Gastrocnemius medialis (tissue), 4 donors: ENCODE measurements at regions not wholly inside any gene's neighbourhood (a gene's known extent, or its start where the extent isn't known, plus 50 kb on each side); places are given as distances from the start of the nearest gene placed in this dataset.
"Not testable (repeated sequence)": the region's sequence is repeated elsewhere in the genome, so short reads cannot be mapped to it uniquely, and the experiment has no call there.

Experiments used
- ATAC-seq, 2 donors: fragments of 150-250 bp; one replicate each; pipeline ENCODE4 v1.9.1; 2016
- DNase-seq, 2 donors: peaks; one replicate each; pipeline ENCODE4 v3.0.0-alpha.2; 2019
- H3K27ac ChIP-seq, 4 donors: fragments of 200-600 bp; sonication (generic); 1 replicate in 1 of 4; 2 replicates in 3 of 4; pipeline ENCODE4 v1.5.1; 2016 to 2018; ENCODE audit warnings: mild to moderate bottlenecking in 2 of 4, moderate library complexity in 1 of 4
- H3K27me3 ChIP-seq, 3 donors: fragments of 200-600 bp; sonication (generic) in 2 of 3; 1 replicate in 1 of 3; 2 replicates in 2 of 3; pipeline versions ENCODE4 v1.5.1 to v1.6.0; 2016 to 2019; ENCODE audit warnings: mild to moderate bottlenecking in 1 of 3, moderate library complexity in 1 of 3
- H3K36me3 ChIP-seq, 2 donors: fragments of 200-600 bp; sonication (generic) in 1 of 2; one replicate each; pipeline ENCODE4 v1.5.1; 2017 to 2018
- H3K4me1 ChIP-seq, 2 donors: fragments of 200-600 bp; sonication (generic) in 1 of 2; one replicate each; pipeline ENCODE4 v1.5.1; 2016 to 2017; ENCODE audit warnings: mild to moderate bottlenecking in 2 of 2
- H3K4me3 ChIP-seq, 4 donors: fragments of 200-600 bp; sonication (generic) in 3 of 4; 1 replicate in 1 of 4; 2 replicates in 3 of 4; pipeline ENCODE4 v1.5.1; 2016 to 2019; ENCODE audit warnings: mild to moderate bottlenecking in 2 of 4
- H3K9me3 ChIP-seq, 3 donors: fragments of 200-600 bp; sonication (generic) in 2 of 3; 1 replicate in 1 of 3; 2 replicates in 2 of 3; pipeline ENCODE4 v1.5.1; 2016 to 2019
- CTCF ChIP-seq, 5 experiments: fragments of 450-650 bp in 3 of 5; fragments of 200-600 bp in 2 of 5; sonication (generic) in 2 of 5; IDR thresholded peaks in 4 of 5; conservative IDR thresholded peaks in 1 of 5; 1 replicate in 4 of 5; 2 replicates in 1 of 5; pipeline ENCODE4 v1.5.1; 2016 to 2019; ENCODE audit warnings: antibody characterized with exemption in 5 of 5, mild to moderate bottlenecking in 3 of 5, moderate library complexity in 3 of 5
- POLR2A ChIP-seq, 2 donors: fragments of 450-650 bp; IDR thresholded peaks; one replicate each; pipeline ENCODE4 v1.6.1; 2017; ENCODE audit warnings: antibody characterized with exemption in 2 of 2, mild to moderate bottlenecking in 2 of 2, moderate library complexity in 2 of 2
- in situ Hi-C, 4 donors: fragments of 200-750 bp; cut with MboI; loops; one replicate each; pipeline versions ENCODE4 v1.15.0 to v1.8.0; 2017; ENCODE audit warnings: low sequenced_read_pairs in 4 of 4
- intact Hi-C: fragments of 100-400 bp; cut with DNase I; formaldehyde crosslinking; loops from one replicate; pipeline ENCODE4 v1.15.1; 2023; ENCODE audit warnings: low total_unique reads

- TF ChIP-seq CTCF (IDR thresholded peaks at IDR 0.05 in 4 of 5, conservative IDR thresholded peaks at IDR 0.05 in 1 of 5) = no peak
- Histone ChIP-seq H3K4me1 (no peaks in the 10 kb centered on the region), H3K27ac (no peak overlapping the region), H3K9me3 (no peaks in the 10 kb centered on the region), H3K36me3 (no peaks in the 10 kb centered on the region), H3K4me3 (no peak overlapping the region), H3K27me3 (no peaks in the 10 kb centered on the region)
- in situ Hi-C loops = no loop called here
- ATAC-seq = no peak
- no peak for DNase-seq
- intact Hi-C loops = no loop called here
Measured at GRCh38 chr4:75422998-75423397, 91.2 kb downstream of the RCHY1 start.

GRCh38 chr4:75412746-75413145, 101.5 kb downstream of the RCHY1 start:
- ATAC-seq = no peak
- no peak for DNase-seq

GRCh38 chr4:75398501-75398900, 115.7 kb downstream of the RCHY1 start:
- Histone ChIP-seq H3K27me3 (no peaks in the 10 kb centered on the region), H3K4me1 (no peaks in the 10 kb centered on the region), H3K36me3 (no peaks in the 10 kb centered on the region), H3K9me3 (no peaks in the 10 kb centered on the region), H3K4me3 (no peak overlapping the region), H3K27ac (no peak overlapping the region)
- ATAC-seq (no peak), DNase-seq (no peak)
- TF ChIP-seq CTCF (IDR thresholded peaks at IDR 0.05 in 4 of 5, conservative IDR thresholded peaks at IDR 0.05 in 1 of 5) = no peak
- TF ChIP-seq POLR2A (IDR thresholded peaks at IDR 0.05) = no peak
- intact Hi-C loops = no loop called here
- in situ Hi-C loops = no loop called here

More at GRCh38 chr4:75412746-75413145, 101.5 kb downstream of the RCHY1 start:
- H3K36me3 ChIP-seq = no peaks in the 10 kb centered on the region
- TF ChIP-seq POLR2A (IDR thresholded peaks at IDR 0.05) = no peak
- no peak for TF ChIP-seq CTCF (IDR thresholded peaks at IDR 0.05 in 4 of 5, conservative IDR thresholded peaks at IDR 0.05 in 1 of 5)
- H3K27me3 ChIP-seq = no peaks in the 10 kb centered on the region
- no peak overlapping the region for H3K4me3 ChIP-seq
- in situ Hi-C loops (no loop called here), intact Hi-C loops (no loop called here)
- H3K9me3 ChIP-seq = no peaks in the 10 kb centered on the region
- H3K4me1 ChIP-seq = no peaks in the 10 kb centered on the region
- H3K27ac ChIP-seq = no peak overlapping the region

- no peaks in the 10 kb centered on the region for H3K9me3 ChIP-seq
- H3K27me3 ChIP-seq = no peaks in the 10 kb centered on the region
- TF ChIP-seq CTCF (IDR thresholded peaks at IDR 0.05 in 4 of 5, conservative IDR thresholded peaks at IDR 0.05 in 1 of 5) (no peak), POLR2A (IDR thresholded peaks at IDR 0.05) (no peak)
- no peaks in the 10 kb centered on the region for H3K36me3 ChIP-seq
- H3K4me1 ChIP-seq = no peaks in the 10 kb centered on the region
- DNase-seq = no peak
- in situ Hi-C loops (no loop called here), intact Hi-C loops (no loop called here)
- ATAC-seq = no peak
- no peak overlapping the region for H3K27ac ChIP-seq
- H3K4me3 ChIP-seq = no peak overlapping the region
Measured at GRCh38 chr4:75391489-75392166, 122.6 kb downstream of the RCHY1 start.

- intact Hi-C loops, ATAC-seq, H3K36me3 ChIP-seq, H3K4me1 ChIP-seq, H3K4me3 ChIP-seq, H3K27ac ChIP-seq, H3K9me3 ChIP-seq, DNase-seq, H3K27me3 ChIP-seq, in situ Hi-C loops: not testable (repeated sequence)
Measured at GRCh38 chr4:75386426-75386825, 127.8 kb downstream of the RCHY1 start.
